ENCODE measurements at regions not wholly inside any gene's neighbourhood (a gene's known extent, or its start where the extent isn't known, plus 50 kb on each side); places are given as distances from the start of the nearest gene placed in this dataset.

GRCh38 chr9:96163161-96163560, 138.8 kb downstream of the HSD17B3 start:
- Histone ChIP-seq H3K27me3 (replicated peaks in 1 of 4; ENCODE audit: control insufficient read depth in 3 of 4, extremely low read depth in 1 of 4, insufficient read depth in 3 of 4, low read length in 3 of 4) (no peaks in the 10 kb centered on the region; a peak in 1 of 7 replicates), H2BK5ac (ENCODE audit: low read depth, low read length) (no peak overlapping the region), H3K23ac (ENCODE audit: insufficient read length) (no peak overlapping the region), H2AFZ (ENCODE audit: low read length) (no peak overlapping the region), H3K56ac (replicated peaks; ENCODE audit: insufficient read length, low read depth, low read length) (no peak overlapping the region), H3K79me1 (ENCODE audit: low read depth, low read length) (no peaks in the 10 kb centered on the region), H3K4me2 (ENCODE audit: insufficient read depth in 1 of 2, low read depth in 2 of 2, low read length in 2 of 2) (no peak overlapping the region), H3K79me2 (ENCODE audit: control insufficient read depth in 1 of 2, insufficient read depth in 2 of 2, low read length in 2 of 2) (no peaks in the 10 kb centered on the region), H3K9me3 (ENCODE audit: insufficient read depth in 2 of 2, low read depth in 1 of 2, low read length in 1 of 2) (no peaks in the 10 kb centered on the region), H4K91ac (replicated peaks; ENCODE audit: insufficient read length, low read length) (no peak overlapping the region), H2BK15ac (ENCODE audit: low read length) (no peak overlapping the region), H3K4me3 (ENCODE audit: extremely low read depth in 1 of 4, insufficient read depth in 2 of 4, low read depth in 3 of 4, low read length in 4 of 4) (no peak overlapping the region), H2AK5ac (ENCODE audit: low read depth, low read length) (no peak overlapping the region), H2BK120ac (replicated peaks; ENCODE audit: low read depth, low read length) (no peak overlapping the region), H3K18ac (ENCODE audit: extremely low read depth, low read length) (no peak overlapping the region), H2BK20ac (ENCODE audit: low read length) (no peak overlapping the region), H4K5ac (ENCODE audit: insufficient read length, low read depth, low read length) (no peak overlapping the region), H3K4me1 (replicated peaks in 1 of 4; ENCODE audit: control insufficient read depth in 3 of 4, insufficient read depth in 4 of 4, low read length in 3 of 4) (no peaks in the 10 kb centered on the region), H3K23me2 (ENCODE audit: low read depth, low read length) (no peaks in the 10 kb centered on the region), H2BK12ac (ENCODE audit: low read depth, low read length) (no peak overlapping the region), H3K36me3 (ENCODE audit: control insufficient read depth in 2 of 4, insufficient read depth in 4 of 4, low read length in 3 of 4) (no peaks in the 10 kb centered on the region), H3K9ac (replicated peaks in 1 of 4; ENCODE audit: extremely low read depth in 1 of 4, low read depth in 3 of 4, low read length in 3 of 4) (no peak overlapping the region), H3K14ac (ENCODE audit: insufficient read length) (no peak overlapping the region), H3K4ac (replicated peaks; ENCODE audit: insufficient read length, low read depth, low read length) (no peak overlapping the region), H4K20me1 (replicated peaks in 1 of 2; ENCODE audit: control insufficient read depth in 1 of 2, insufficient read depth in 2 of 2, low read length in 2 of 2) (no peaks in the 10 kb centered on the region), H3K27ac (ENCODE audit: low read depth, low read length) (no peak overlapping the region), H4K8ac (ENCODE audit: extremely low read depth, insufficient read depth, low read length) (no peak overlapping the region)
- TF ChIP-seq JUN (IDR thresholded peaks at IDR 0.05; ENCODE audit: low read depth, low read length) = no peak
- TF ChIP-seq EGR1 (IDR thresholded peaks at IDR 0.05; ENCODE audit: borderline replicate concordance, low read depth, low read length) = no peak
- TF ChIP-seq SIRT6 (IDR thresholded peaks at IDR 0.05; ENCODE audit: low read length) = no peak
- TF ChIP-seq CHD1 (IDR thresholded peaks at IDR 0.05; ENCODE audit: low read depth, low read length) = no peak
- TF ChIP-seq GTF2F1 (IDR thresholded peaks at IDR 0.05; ENCODE audit: borderline replicate concordance, low read depth, low read length) = no peak
- TF ChIP-seq HDAC2 (IDR thresholded peaks at IDR 0.05; ENCODE audit: borderline replicate concordance in 1 of 2, low read depth in 2 of 2, low read length in 2 of 2) = no peak
- 80% methylated on average over 5 of the region's 7 CpGs; no CpG with 5 or more reads in 1 of the 2 experiments for WGBS, 2 experiments (ENCODE audit: extremely low coverage in 1 of 2, insufficient coverage in 1 of 2, insufficient read length in 1 of 2, insufficient replicate concordance in 2 of 2, low coverage in 1 of 2, low lambda C conversion rate in 2 of 2, missing lambda C conversion rate in 1 of 2)
- ChIA-PET CTCF (ENCODE audit: partially characterized antibody) (interaction anchor here (1.0 to 1.2 kb wide), 3 partner anchors 14 to 137 kb away, joined by 3 read pairs; no protein-coding TSS in a partner anchor), POLR2A (ENCODE audit: partially characterized antibody) (interaction anchor here (0.6 kb wide), 1 partner anchor 1521 kb away, joined by 3 read pairs; no protein-coding TSS in a partner anchor)
- FAIRE-seq = no peak
- DNase-seq (ENCODE audit: low read depth in 1 of 2, low spot score in 2 of 2) = no peak
